GM23248 (cell line): ENCODE measurements at regions not wholly inside any gene's neighbourhood (a gene's known extent, or its start where the extent isn't known, plus 50 kb on each side); places are given as distances from the start of the nearest gene placed in this dataset.

ENCODE experiments used
- DNase-seq: peaks from one replicate; pipeline ENCODE4 v3.0.0-alpha.2; 2015
- H2AFZ ChIP-seq: fragments of 200-600 bp; sonication (generic); 2 replicates; pipeline ENCODE4 v1.6.1; 2016; ENCODE audit warnings: antibody characterized with exemption
- H3F3A ChIP-seq: fragments of 200-600 bp; sonication (generic); 2 replicates; pipeline ENCODE4 v1.6.1; 2016; ENCODE audit warnings: mild to moderate bottlenecking, antibody characterized with exemption, mixed run types; ENCODE audit not compliant: insufficient read depth
- H3K27ac ChIP-seq: fragments of 200-600 bp; sonication (generic); 2 replicates; pipeline ENCODE4 v1.5.1; 2016; ENCODE audit warnings: mild to moderate bottlenecking
- H3K27me3 ChIP-seq: fragments of 200-600 bp; sonication (generic); replicated peaks from 2 replicates; pipeline ENCODE4 v1.6.1; 2016; ENCODE audit warnings: mild to moderate bottlenecking; ENCODE audit not compliant: insufficient read depth
- H3K36me3 ChIP-seq: fragments of 200-600 bp; sonication (generic); 2 replicates; pipeline ENCODE4 v1.6.1; 2016; ENCODE audit warnings: low read depth, mild to moderate bottlenecking
- H3K4me1 ChIP-seq: fragments of 200-600 bp; sonication (generic); 2 replicates; pipeline ENCODE4 v1.6.1; 2016; ENCODE audit warnings: mild to moderate bottlenecking; ENCODE audit not compliant: insufficient read depth
- H3K4me2 ChIP-seq: fragments of 200-600 bp; sonication (generic); one replicate; pipeline ENCODE4 v1.6.1; 2016; ENCODE audit warnings: mild to moderate bottlenecking; ENCODE audit not compliant: unreplicated experiment
- H3K4me3 ChIP-seq: fragments of 200-600 bp; sonication (generic); 2 replicates; pipeline ENCODE4 v1.5.1; 2016; ENCODE audit warnings: mild to moderate bottlenecking
- H3K79me2 ChIP-seq: fragments of 200-600 bp; sonication (generic); 2 replicates; pipeline ENCODE4 v1.6.1; 2016; ENCODE audit warnings: mild to moderate bottlenecking; ENCODE audit not compliant: insufficient read depth
- H3K9ac ChIP-seq: fragments of 200-600 bp; sonication (generic); 2 replicates; pipeline ENCODE4 v1.6.1; 2016; ENCODE audit warnings: mild to moderate bottlenecking
- H3K9me2 ChIP-seq: fragments of 200-600 bp; sonication (generic); 2 replicates; pipeline ENCODE4 v1.6.1; 2016; ENCODE audit warnings: mixed run types, mild to moderate bottlenecking, moderate library complexity; ENCODE audit not compliant: insufficient read depth
- H3K9me3 ChIP-seq: fragments of 200-600 bp; sonication (generic); one replicate; pipeline ENCODE4 v1.6.1; 2017; ENCODE audit warnings: low read depth
- H4K20me1 ChIP-seq: fragments of 200-600 bp; sonication (generic); 2 replicates; pipeline ENCODE4 v1.6.0; 2016; ENCODE audit not compliant: insufficient read depth
- EZH2 ChIP-seq: fragments of 200-600 bp; sonication (generic); IDR thresholded peaks from 2 replicates; pipeline ENCODE4 v1.6.1; 2018; ENCODE audit warnings: antibody characterized with exemption, mild to moderate bottlenecking; ENCODE audit not compliant: insufficient read depth, poor library complexity, severe bottlenecking
- EZH2phosphoT487 ChIP-seq: fragments of 200-600 bp; sonication (generic); IDR thresholded peaks from 2 replicates; pipeline ENCODE4 v1.6.1; 2018; ENCODE audit warnings: antibody characterized with exemption, moderate library complexity, mild to moderate bottlenecking, low read depth; ENCODE audit not compliant: insufficient read depth
- WGBS, 2 experiments: methylation state at CpG; one replicate each; pipeline ENCODE4 v1.1.6; 2015 to 2017; ENCODE audit warnings: low lambda C conversion rate in 2 of 2, low coverage in 1 of 2; ENCODE audit errors: missing lambda C conversion rate in 2 of 2; 5-methylcytosine and 5-hydroxymethylcytosine counted together
- in situ Hi-C: fragments of 300-500 bp; cut with MboI; formaldehyde crosslinking; loops from 2 replicates; pipeline ENCODE4 v1.15.0; 2020

GRCh38 chr2:193521523-193521922, 1326.8 kb upstream of the TMEFF2 start:
- Histone ChIP-seq H3K36me3 (no peaks in the 10 kb centered on the region), H3K79me2 (no peaks in the 10 kb centered on the region), H3K4me1 (no peaks in the 10 kb centered on the region), H3K4me2 (no peak overlapping the region), H4K20me1 (no peaks in the 10 kb centered on the region), H3K9me3 (no peaks in the 10 kb centered on the region), H3K27me3 (no peaks in the 10 kb centered on the region), H3K4me3 (no peak overlapping the region), H3K9ac (no peak overlapping the region), H3F3A (no peaks in the 10 kb centered on the region), H3K9me2 (no peaks in the 10 kb centered on the region), H3K27ac (no peak overlapping the region), H2AFZ (no peak overlapping the region)
- in situ Hi-C loops: no loop called here
- no peak for DNase-seq
- WGBS, 2 experiments: 41% methylated on average over 2 of the region's 2 CpGs
- TF ChIP-seq EZH2phosphoT487 (no peak), EZH2 (no peak)

GRCh38 chr2:193520709-193521458, 1326.2 kb upstream of the TMEFF2 start:
- no peak overlapping the region for H3K4me2 ChIP-seq
- H3F3A ChIP-seq: no peaks in the 10 kb centered on the region
- no peaks in the 10 kb centered on the region for H3K27me3 ChIP-seq
- no peaks in the 10 kb centered on the region for H3K9me3 ChIP-seq
- TF ChIP-seq EZH2 (no peak), EZH2phosphoT487 (no peak)
- H2AFZ ChIP-seq: no peak overlapping the region
- H3K27ac ChIP-seq: no peak overlapping the region
- no peaks in the 10 kb centered on the region for H3K36me3 ChIP-seq
- no peak overlapping the region for H3K4me3 ChIP-seq
- no peak overlapping the region for H3K9ac ChIP-seq
- H3K4me1 ChIP-seq: no peaks in the 10 kb centered on the region
- in situ Hi-C loops: no loop called here
- DNase-seq: no peak
- H3K79me2 ChIP-seq: no peaks in the 10 kb centered on the region
- WGBS, 2 experiments: 9 to 10% methylated on average over 5 of the region's 5 CpGs
- no peaks in the 10 kb centered on the region for H3K9me2 ChIP-seq
- H4K20me1 ChIP-seq: no peaks in the 10 kb centered on the region

DNA sequence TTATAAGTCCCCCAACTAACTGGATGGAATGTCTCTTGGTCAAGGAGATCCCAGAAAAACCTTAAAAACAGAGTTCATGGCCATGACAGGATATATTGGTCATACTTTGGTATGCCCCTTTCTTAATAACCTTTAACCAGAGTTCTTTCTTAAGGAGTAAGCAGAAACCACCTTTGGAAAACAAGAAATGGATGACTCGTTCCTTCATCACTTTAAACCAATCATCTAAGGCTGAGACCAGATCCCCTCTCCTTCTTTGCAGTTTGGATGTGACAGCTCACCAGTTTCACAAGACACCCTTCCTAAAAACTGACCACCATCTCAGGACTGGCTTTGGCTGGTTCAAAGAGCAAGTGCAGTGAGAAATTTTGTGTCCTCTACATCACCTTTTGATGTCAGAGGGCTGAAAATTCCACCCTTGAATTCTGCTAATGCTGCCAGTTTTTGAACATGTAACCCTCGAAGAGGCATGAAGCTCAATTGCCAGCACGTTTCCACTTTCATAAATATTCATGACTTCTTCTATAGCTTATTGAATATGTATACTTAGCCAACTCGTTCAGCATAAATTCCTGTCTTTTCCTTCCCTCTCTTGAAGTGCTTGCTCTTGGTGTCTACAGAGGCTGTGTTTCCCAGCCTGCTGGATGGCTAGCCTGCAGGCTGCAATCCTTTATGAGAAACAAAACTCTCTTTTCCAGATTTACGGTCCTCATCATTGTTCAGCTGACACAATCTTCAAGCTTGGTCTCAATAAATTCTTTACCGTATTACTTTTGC, 1323.5 kb upstream of the TMEFF2 start:
- Histone ChIP-seq H3K9me3 (peaks cover 2% of the 10 kb centered on the region), H3K9me2 (0 out of 2 replicates have a peak, but pooled peaks cover 3% of the 10 kb centered on the region), H3K4me3 (no peak overlapping the region), H3K27ac (no peak overlapping the region), H3K9ac (no peak overlapping the region), H3K4me2 (no peak overlapping the region), H3K36me3 (no peaks in the 10 kb centered on the region), H3K79me2 (no peaks in the 10 kb centered on the region), H3K4me1 (no peaks in the 10 kb centered on the region), H4K20me1 (no peaks in the 10 kb centered on the region), H3K27me3 (no peaks in the 10 kb centered on the region), H2AFZ (no peak overlapping the region), H3F3A (no peaks in the 10 kb centered on the region)
- TF ChIP-seq EZH2 (no peak), EZH2phosphoT487 (no peak)
- DNase-seq: peak; percentile 14
- in situ Hi-C loops: no loop called here
- WGBS, 2 experiments: 24 to 27% methylated on average over 6 of the region's 6 CpGs

DNA sequence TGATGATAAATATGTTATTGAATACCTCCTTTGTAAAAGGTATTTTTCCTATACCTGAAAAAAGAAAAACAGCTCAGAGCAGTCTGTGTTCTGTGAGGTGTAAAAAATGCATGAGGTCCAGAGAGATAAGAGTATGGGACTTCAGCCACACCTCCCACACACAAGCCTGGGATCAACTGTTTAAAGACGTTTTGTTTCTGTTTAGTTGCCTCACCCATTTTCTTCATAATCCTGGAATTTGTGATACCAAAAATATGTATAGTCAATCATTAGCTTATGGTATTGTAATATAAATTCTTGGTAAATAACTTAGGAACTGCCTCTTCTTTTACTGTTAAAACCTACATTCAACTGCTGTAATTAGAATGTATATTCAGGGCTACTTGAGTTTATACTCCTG, 1322.9 kb upstream of the TMEFF2 start:
- no peaks in the 10 kb centered on the region for H3F3A ChIP-seq
- H4K20me1 ChIP-seq: no peaks in the 10 kb centered on the region
- no peak for DNase-seq
- in situ Hi-C loops: no loop called here
- no peak overlapping the region for H3K27ac ChIP-seq
- H3K36me3 ChIP-seq: no peaks in the 10 kb centered on the region
- H3K4me3 ChIP-seq: no peak overlapping the region
- no peaks in the 10 kb centered on the region for H3K4me1 ChIP-seq
- H2AFZ ChIP-seq: no peak overlapping the region
- H3K4me2 ChIP-seq: no peak overlapping the region
- WGBS, 2 experiments: 22 to 35% methylated on average over 1 of the region's 1 CpG
- TF ChIP-seq EZH2: no peak
- H3K9ac ChIP-seq: no peak overlapping the region
- H3K27me3 ChIP-seq: no peaks in the 10 kb centered on the region
- no peaks in the 10 kb centered on the region for H3K79me2 ChIP-seq
- H3K9me3 ChIP-seq: peaks cover 3% of the 10 kb centered on the region
- H3K9me2 ChIP-seq: 0 out of 2 replicates have a peak, but pooled peaks cover 3% of the 10 kb centered on the region
